Stomach (tissue), 8 donors: ENCODE measurements at regions not wholly inside any gene's neighbourhood (a gene's known extent, or its start where the extent isn't known, plus 50 kb on each side); places are given as distances from the start of the nearest gene placed in this dataset.
"Not testable (repeated sequence)": the region's sequence is repeated elsewhere in the genome, so short reads cannot be mapped to it uniquely, and the experiment has no call there.

ENCODE experiments used
- DNase-seq, 2 donors: peaks; one replicate each; pipeline versions ENCODE4 v3.0.0 to v3.0.0-alpha.2; 2013 to 2019
- H3K27ac ChIP-seq, 5 donors: fragments of 200-600 bp in 4 of 5; sonication (generic) in 4 of 5; one replicate each; pipeline ENCODE4 v1.5.1; 2013 to 2019; ENCODE audit warnings: mild to moderate bottlenecking in 1 of 5, moderate library complexity in 1 of 5
- H3K27me3 ChIP-seq, 3 donors: fragments of 200-600 bp; sonication (generic); one replicate each; pipeline ENCODE4 v1.5.1; 2017 to 2019; ENCODE audit warnings: mixed run types in 1 of 3
- H3K36me3 ChIP-seq, 4 donors: fragments of 200-600 bp; sonication (generic); 1 replicate in 3 of 4; 2 replicates in 1 of 4; pipeline ENCODE4 v1.5.1; 2016 to 2019
- H3K4me1 ChIP-seq, 4 donors: fragments of 200-600 bp; sonication (generic); one replicate each; pipeline ENCODE4 v1.5.1; 2016 to 2019
- H3K4me3 ChIP-seq, 4 donors: fragments of 200-600 bp; sonication (generic) in 3 of 4; one replicate each; pipeline ENCODE4 v1.5.1; 2016 to 2019; ENCODE audit warnings: mild to moderate bottlenecking in 1 of 4
- H3K9me3 ChIP-seq, 4 donors: fragments of 200-600 bp; sonication (generic); one replicate each; pipeline ENCODE4 v1.5.1; 2016 to 2019
- EP300 ChIP-seq: sonication (generic); formaldehyde crosslinking; IDR thresholded peaks from one replicate; pipeline ENCODE4 v1.6.1; 2017; ENCODE audit warnings: antibody characterized with exemption
- POLR2A ChIP-seq, 4 donors: fragments of 450-650 bp; IDR thresholded peaks; one replicate each; pipeline ENCODE4 v1.6.1; 2016; ENCODE audit warnings: antibody characterized with exemption in 4 of 4, control low read depth in 2 of 4, mild to moderate bottlenecking in 1 of 4, moderate library complexity in 1 of 4
- POLR2AphosphoS5 ChIP-seq, 3 donors: sonication (generic); formaldehyde crosslinking; IDR thresholded peaks; one replicate each; pipeline ENCODE4 v1.6.1; 2016; ENCODE audit warnings: antibody characterized with exemption in 3 of 3
- WGBS, 5 donors: extraction: QIAGEN DNeasy Blood & Tissue Kit in 3 of 5; methylation state at CpG; one replicate each; pipeline versions ENCODE4 v1.1.5 to v1.1.7; 2013 to 2018; 5-methylcytosine and 5-hydroxymethylcytosine counted together
- intact Hi-C: fragments of 100-400 bp; cut with DNase I; formaldehyde crosslinking; loops from one replicate; pipeline ENCODE4 v1.15.1; 2023; ENCODE audit warnings: low total_unique reads
- TF ChIP-seq, protein P1 (sequence below), 7 experiments: fragments of 450-650 bp in 4 of 7; fragments of 200-600 bp in 3 of 7; sonication (generic) in 3 of 7; IDR thresholded peaks; one replicate each; pipeline ENCODE4 v1.5.1; 2016 to 2019; ENCODE audit warnings: antibody characterized with exemption in 7 of 7, control low read depth in 2 of 7, mild to moderate bottlenecking in 1 of 7
- donor health status: healthy with polysubstance abuse.
- donor health status: Bipolar disorder and iron deficiency.
- donor health status: healthy.

DNA sequence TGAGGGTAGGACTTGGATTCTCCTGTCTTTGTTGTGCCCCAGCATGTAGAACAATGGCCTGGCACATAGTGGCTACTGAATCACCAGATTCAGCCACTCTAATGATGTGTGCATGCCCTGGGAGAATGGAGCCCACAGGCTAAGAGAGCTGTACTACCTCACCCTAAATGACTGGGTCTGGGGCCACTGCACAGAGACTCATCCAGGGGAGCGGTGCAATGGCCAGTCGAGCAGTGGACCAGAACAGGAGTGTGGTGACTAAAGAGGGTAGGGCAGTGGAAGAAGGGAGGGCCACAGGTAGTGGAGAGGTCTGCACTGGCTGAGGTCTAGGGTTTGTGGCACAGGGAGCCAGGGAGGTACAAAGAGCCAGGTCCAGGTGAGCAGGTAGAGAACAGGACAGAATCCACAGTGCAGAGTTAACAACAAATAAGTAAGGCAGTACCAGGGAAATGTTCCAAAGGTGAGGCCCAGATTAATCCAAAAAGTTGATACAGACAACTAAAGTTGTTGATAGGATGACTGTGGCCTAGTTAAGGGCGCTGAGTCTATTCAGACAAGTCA lies 142.7 kb upstream of the ATP11B start:
- TF ChIP-seq POLR2A (IDR thresholded peaks at IDR 0.05), result no peak
- no peak for TF ChIP-seq EP300
- no peak for TF ChIP-seq POLR2AphosphoS5 (IDR thresholded peaks at IDR 0.05)
- TF ChIP-seq, protein P1, sequence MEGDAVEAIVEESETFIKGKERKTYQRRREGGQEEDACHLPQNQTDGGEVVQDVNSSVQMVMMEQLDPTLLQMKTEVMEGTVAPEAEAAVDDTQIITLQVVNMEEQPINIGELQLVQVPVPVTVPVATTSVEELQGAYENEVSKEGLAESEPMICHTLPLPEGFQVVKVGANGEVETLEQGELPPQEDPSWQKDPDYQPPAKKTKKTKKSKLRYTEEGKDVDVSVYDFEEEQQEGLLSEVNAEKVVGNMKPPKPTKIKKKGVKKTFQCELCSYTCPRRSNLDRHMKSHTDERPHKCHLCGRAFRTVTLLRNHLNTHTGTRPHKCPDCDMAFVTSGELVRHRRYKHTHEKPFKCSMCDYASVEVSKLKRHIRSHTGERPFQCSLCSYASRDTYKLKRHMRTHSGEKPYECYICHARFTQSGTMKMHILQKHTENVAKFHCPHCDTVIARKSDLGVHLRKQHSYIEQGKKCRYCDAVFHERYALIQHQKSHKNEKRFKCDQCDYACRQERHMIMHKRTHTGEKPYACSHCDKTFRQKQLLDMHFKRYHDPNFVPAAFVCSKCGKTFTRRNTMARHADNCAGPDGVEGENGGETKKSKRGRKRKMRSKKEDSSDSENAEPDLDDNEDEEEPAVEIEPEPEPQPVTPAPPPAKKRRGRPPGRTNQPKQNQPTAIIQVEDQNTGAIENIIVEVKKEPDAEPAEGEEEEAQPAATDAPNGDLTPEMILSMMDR (IDR thresholded peaks at IDR 0.05), result no peak

DNA sequence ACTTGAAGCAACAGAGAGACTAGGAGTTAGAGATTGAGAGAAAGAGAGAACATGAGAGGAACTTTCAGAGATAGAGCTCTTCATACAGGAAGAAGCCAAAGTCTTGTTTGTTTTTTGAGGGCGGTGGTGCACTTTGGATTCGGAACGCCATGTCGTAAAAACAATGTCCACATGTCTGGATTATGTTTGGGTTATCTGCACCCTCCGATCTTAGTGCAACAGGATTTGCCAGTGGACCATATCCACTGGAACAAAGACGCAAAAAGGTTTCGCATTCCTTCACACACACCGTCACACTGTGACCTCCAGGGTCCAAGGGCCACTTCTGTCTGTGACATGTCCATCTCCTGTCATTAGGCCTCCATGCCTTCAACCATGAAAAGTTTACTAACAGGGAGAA lies 141.8 kb upstream of the ATP11B start:
- no peak for DNase-seq
- intact Hi-C loops, result no loop called here
- H3K9me3 ChIP-seq, result no peaks in the 10 kb centered on the region
- H3K27me3 ChIP-seq, result no peaks in the 10 kb centered on the region
- no peak overlapping the region for H3K27ac ChIP-seq
- H3K36me3 ChIP-seq, result no peaks in the 10 kb centered on the region
- H3K4me3 ChIP-seq, result no peak overlapping the region
- WGBS, 5 donors, result 83 to 94% (median 93%) methylated on average over 8 of the region's 8 CpGs
- no peak for TF ChIP-seq POLR2AphosphoS5 (IDR thresholded peaks at IDR 0.05)
- TF ChIP-seq EP300, result no peak
- TF ChIP-seq, protein P1 (IDR thresholded peaks at IDR 0.05), result no peak
- no peak for TF ChIP-seq POLR2A (IDR thresholded peaks at IDR 0.05)
- H3K4me1 ChIP-seq, result no peaks in the 10 kb centered on the region

More for the DNA sequence above, 142.7 kb upstream of the ATP11B start:
- Histone ChIP-seq H3K4me1 (no peaks in the 10 kb centered on the region), H3K36me3 (no peaks in the 10 kb centered on the region), H3K9me3 (no peaks in the 10 kb centered on the region), H3K27ac (no peak overlapping the region), H3K4me3 (no peak overlapping the region), H3K27me3 (no peaks in the 10 kb centered on the region)
- WGBS, 5 donors, result 84 to 96% (median 91%) methylated on average over 3 of the region's 3 CpGs
- DNase-seq, result no peak
- intact Hi-C loops, result no loop called here

DNA sequence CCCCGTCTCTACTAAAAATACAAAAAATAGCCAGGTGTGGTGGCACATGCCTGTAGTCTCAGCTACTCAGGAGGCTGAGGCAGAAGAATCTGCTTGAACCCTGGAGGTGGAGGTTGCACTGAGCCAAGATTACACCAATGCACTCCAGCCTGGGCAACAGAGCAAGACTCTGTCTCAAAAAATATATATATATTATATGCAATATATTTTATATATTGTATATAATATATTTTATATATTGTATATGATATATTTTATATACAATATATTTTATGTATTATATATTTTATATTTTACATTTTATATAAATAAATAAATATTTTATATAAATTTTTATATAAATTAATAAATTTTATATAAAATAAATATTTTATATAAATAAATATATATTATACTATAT lies 140.2 kb upstream of the ATP11B start:
- H3K4me3 ChIP-seq, H3K27ac ChIP-seq, H3K9me3 ChIP-seq, DNase-seq, H3K4me1 ChIP-seq, H3K27me3 ChIP-seq, intact Hi-C loops, H3K36me3 ChIP-seq: not testable (repeated sequence)
- 95 to 100% (median 100%) methylated on average over 1 of the region's 1 CpG for WGBS, 5 donors

DNA sequence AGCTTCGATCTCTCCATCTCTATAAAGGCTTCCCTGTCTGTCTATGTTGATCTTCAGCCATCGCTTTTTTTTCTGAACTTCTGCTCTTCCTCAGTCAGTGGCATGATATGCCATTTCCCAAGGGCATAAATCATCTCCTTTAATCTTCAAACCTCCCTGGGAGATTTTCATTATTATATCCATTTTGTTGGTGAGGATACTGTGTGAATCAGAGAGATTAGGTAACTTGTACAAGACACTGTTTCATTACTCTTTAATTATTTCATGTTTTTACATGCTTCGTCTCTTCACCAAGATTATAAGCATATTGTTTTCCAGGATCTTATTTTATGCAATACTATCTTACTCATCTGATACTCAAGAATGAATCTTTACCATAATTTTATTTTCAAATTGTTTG lies 124.8 kb upstream of the ATP11B start:
- Histone ChIP-seq H3K36me3 (no peaks in the 10 kb centered on the region), H3K4me1 (no peaks in the 10 kb centered on the region), H3K4me3 (no peak overlapping the region), H3K27me3 (no peaks in the 10 kb centered on the region), H3K27ac (no peak overlapping the region), H3K9me3 (peaks cover 0 to 3% (median 0%) of the 10 kb centered on the region in 4 donors)
- 82 to 96% (median 88%) methylated on average over 3 of the region's 3 CpGs for WGBS, 5 donors
- no peak for DNase-seq
- TF ChIP-seq, protein P1 (IDR thresholded peaks at IDR 0.05), result no peak
- TF ChIP-seq POLR2A (IDR thresholded peaks at IDR 0.05) (no peak), POLR2AphosphoS5 (IDR thresholded peaks at IDR 0.05) (no peak), EP300 (no peak)
- intact Hi-C loops, result no loop called here

DNA sequence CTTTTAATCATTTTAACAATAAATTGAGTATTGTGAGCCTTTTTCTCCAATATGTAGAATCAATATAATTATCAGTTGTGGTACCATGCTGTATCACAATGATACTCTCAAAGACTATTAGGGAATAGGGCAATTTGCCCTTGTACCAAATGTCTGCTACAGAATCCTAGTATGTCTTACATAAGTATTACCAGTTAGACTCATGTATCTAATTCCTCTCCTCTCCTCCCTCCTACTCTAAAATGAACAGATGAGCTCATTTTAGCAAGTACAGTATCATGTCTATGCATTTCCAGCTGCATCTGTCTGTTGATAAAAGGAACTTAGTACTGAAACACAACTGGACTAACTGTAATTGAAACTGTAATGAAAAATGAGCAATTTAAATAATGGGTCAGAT lies 124.3 kb upstream of the ATP11B start:
- intact Hi-C loops, result no loop called here

More for the DNA sequence above, 124.3 kb upstream of the ATP11B start:
- no peak overlapping the region for H3K4me3 ChIP-seq
- TF ChIP-seq EP300 (no peak), POLR2AphosphoS5 (IDR thresholded peaks at IDR 0.05) (no peak), POLR2A (IDR thresholded peaks at IDR 0.05) (no peak)
- TF ChIP-seq, protein P1 (IDR thresholded peaks at IDR 0.05), result no peak
- H3K4me1 ChIP-seq, result no peaks in the 10 kb centered on the region
- no peak for DNase-seq
- peaks cover 0 to 3% (median 0%) of the 10 kb centered on the region in 4 donors for H3K9me3 ChIP-seq
- H3K36me3 ChIP-seq, result no peaks in the 10 kb centered on the region
- H3K27me3 ChIP-seq, result no peaks in the 10 kb centered on the region
- H3K27ac ChIP-seq, result no peak overlapping the region
